GM21717 (cell line): ENCODE measurements at regions not wholly inside any gene's neighbourhood (a gene's known extent, or its start where the extent isn't known, plus 50 kb on each side); places are given as distances from the start of the nearest gene placed in this dataset.

Source experiments
- ATAC-seq: cut with Tn5 transposase; IDR thresholded peaks from one replicate; pipeline ENCODE4 v1.9.1; 2021; ENCODE audit warnings: mild to moderate bottlenecking, moderate library complexity; ENCODE audit not compliant: unreplicated experiment

DNA sequence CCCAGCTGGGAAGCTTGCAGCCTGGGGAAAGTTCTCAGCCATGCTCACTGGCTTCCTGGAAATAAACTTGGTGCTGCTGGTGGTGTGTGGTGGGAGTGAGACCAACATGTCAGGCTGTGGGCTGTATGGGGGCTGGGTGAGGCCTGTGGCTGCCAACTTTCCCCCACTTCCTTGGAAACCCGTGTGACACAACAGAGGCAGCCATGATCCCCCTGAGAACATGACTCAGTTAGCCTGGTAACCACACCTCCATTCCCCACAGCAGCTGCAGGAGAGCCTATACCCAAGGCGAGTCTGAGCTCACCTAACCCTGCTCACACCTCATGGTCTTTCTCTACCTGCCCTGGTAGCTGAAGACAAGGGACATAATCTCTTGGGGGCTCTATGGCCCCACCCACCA, 72.7 kb upstream of the RGMB start:
- no peak for ATAC-seq

DNA sequence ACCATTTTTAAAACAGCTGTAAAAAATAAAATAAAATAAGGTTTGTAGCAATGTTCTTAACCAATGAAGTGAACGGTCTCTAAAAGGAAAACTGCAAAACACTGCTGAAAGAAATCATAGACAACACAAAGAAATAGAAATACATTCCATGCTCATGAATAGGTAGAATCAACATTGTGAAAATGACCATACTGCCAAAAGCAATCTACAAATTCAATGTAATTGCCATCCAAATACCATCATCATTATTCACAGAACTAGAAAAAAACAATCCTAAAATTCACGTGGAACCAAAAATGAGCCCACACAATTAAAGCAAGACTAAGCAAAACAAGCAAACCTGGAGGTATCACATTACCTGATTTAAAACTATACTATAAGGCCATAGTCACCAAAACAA, 67.6 kb upstream of the RGMB start:
- ATAC-seq = no peak

DNA sequence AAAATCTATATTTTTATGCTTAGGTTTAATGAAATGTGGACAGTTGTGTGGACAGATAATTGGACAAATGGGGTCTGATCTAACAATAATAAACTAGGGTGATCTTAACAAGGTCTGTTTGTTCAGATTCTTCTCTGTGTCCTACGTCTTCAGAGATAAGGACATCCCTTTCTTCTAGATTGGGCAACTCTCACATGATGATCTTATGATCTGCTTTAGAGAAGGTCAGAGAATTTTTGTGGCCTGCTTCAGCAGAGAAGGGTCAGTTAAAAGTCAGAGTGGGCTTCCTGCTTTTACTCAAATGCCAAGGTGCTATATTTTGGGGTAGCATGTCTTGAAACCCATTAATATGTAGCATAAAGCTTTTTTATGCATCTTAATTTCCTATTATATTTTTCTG, 63.8 kb upstream of the RGMB start:
- ATAC-seq = no peak

DNA sequence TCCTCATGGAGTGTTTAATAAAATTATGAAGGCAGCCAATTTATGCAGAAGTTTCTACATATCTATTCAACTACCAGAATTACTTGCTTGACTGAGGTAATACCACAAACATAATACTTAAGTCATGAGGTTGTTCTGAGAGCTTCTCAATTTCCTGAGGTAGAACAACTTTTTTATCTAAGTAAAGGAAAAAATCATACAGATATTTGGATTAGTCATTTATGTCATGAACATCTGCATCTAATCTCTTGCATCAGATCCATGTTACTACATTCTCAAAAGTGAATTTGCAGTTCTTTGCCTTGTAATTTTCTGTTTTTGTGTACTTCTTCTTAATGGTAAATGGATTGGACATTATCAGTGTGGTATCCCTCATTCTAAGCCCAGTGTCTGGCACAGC, 60.4 kb upstream of the RGMB start:
- no peak for ATAC-seq

DNA sequence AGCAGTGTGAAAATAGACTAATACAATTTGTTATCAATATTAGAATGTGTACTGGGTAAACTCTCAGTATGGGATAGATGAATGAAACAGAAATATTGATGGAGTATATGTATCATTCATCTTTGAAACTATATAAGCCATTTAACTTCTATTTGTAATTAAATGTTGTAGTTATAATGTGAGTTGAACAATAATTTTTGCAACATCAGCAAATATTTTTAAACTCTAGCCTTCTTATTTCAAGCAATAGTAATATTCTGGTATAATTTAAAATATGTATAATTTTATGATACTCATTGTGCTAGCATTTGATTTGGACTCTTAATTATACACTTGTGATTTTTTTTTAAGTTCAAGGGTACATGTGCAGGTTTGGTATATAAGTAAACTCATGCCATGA, 59.6 kb upstream of the RGMB start:
- no peak for ATAC-seq

DNA sequence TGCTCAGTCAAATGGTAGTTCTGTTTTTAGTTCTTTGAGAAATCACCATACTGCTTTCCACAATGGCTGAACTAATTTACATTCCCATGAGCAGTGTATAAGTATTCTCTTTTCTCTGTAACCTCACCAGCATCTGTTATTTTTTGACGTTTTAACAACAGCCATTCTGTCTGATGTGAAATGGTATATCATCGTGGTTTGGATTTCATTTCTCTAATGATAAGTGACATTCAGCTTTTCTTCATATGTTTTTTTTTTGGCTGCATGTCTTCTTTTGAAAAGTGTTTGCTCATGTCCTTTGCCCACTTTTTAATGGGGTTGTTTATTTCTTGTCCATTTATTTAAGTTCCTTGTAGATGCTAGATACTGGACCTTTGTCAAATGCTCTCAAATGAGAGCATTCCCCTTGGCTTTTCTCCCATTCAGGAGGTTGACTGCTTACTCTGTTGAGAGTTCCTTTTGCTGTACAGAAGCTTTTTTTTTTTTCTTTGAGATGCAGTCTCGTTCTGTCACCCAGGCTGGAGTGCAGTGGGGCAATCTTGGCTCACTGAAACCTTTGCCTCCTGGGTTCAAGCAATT, 58.7 kb upstream of the RGMB start:
- no peak for ATAC-seq

DNA sequence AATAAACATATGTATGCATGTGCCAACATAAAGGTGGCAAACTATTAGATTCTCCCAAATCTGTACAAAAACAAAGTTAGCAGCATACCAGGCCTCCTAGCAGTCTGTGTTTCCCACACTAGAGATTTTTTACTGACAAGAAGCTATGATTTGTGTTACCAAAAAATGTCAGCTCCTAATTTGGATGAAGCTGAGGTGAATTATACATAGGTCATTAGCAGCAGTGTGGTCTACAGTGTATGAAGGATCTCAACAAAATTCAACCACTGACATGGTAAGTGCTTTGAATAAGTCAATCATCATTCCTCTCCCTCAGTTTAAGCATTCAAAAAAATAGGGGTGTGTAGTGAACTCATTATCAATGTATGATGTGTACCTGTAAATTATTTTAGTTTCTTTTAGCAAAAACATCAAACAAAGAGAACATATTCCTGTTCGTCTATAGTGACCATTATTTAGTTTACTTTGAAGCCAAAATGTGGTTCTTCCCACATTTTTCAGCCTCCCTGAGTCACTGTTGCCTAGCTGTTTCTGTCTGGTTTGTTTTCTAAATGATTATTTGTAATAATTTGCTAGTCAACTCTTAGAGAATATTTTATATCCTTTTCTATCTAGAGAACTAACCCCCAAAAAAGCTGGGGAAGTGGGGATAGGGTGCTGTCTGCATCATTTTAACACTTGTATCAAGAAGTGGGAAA, 52.1 kb upstream of the RGMB start:
- no peak for ATAC-seq

DNA sequence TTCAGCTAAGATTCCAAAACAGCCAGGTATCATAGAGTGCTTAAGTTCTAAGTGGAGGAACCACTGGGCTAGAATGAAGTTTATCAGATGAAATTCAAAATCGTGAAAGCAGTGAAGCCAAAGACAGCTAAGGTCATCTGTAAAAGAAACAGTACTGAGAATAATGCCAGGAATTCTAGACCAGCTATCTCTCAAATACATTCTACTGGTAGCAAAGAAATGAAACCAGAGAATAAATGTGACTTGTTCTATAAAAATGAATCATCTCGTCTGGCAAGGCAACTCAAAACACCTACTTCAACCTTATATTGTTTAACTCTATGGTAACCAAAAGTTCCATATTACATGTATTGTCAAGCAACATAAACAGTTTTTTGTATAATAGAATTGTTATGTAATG, 51.3 kb upstream of the RGMB start:
- no peak for ATAC-seq

DNA sequence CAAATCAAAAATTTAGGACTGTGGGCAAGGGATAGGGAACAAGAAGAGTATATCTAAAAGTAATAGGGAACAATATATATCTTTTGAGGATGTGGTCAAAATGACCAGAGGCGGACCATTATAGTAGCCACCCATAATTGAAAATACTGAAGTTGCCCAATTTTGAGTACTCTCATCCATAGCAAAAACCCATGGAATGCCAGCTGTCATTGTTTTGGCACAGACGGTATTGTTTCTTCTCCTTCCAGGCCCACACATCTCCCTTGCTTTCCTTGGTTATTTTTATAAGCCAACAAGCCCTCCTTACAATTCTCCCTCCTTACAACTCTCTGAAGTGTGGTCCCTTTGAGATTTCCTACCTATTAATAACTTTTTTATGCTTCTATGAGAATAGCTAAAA, 50.4 kb upstream of the RGMB start:
- ATAC-seq = no peak
